HG02973 (cell line): ENCODE measurements at regions not wholly inside any gene's neighbourhood (a gene's known extent, or its start where the extent isn't known, plus 50 kb on each side); places are given as distances from the start of the nearest gene placed in this dataset.
"Not testable (repeated sequence)": the region's sequence is repeated elsewhere in the genome, so short reads cannot be mapped to it uniquely, and the experiment has no call there.

Experiments used
- ATAC-seq: cut with Tn5 transposase; IDR thresholded peaks from one replicate; pipeline ENCODE4 v1.9.1; 2021; ENCODE audit warnings: moderate library complexity; ENCODE audit not compliant: unreplicated experiment

DNA sequence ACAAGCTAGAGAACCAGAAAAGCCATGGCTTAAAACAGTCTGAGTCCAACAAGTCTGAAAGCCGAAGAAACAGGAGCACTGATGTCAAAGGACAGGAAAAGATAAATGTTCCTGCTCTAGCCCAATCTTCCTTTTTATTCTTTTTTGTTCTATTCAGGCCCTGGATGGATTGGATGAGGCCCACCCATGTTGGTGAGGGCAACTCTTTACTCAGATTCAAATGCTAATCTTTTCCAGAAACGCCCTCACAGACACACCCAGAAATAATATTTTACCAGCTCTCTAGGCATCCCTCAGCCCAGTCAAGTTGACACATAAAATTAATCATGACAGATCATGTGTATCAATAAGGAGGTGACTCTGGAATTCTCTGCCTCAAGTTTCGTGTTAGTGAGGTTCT is 1002.7 kb downstream of the STPG2 start:
- no peak for ATAC-seq

DNA sequence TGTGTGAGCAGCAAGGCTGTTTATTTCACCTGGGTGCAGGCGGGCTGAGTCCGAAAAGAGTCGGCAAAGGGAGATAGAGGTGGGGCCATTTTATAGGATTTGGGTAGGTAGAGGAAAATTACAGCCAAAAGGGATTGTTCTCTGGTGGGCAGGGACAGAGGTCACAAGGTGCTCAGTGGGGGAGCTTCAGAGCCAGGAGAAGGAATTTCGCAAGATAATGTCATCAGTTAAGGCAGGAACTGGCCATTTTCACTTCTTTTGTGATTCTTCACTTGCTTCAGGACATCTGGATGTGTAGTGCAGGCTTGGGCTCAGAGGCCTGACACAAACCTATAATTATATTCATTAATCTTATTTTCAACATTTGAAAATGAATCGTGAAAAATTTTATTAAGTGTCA is 1001.9 kb downstream of the STPG2 start:
- not testable (repeated sequence) for ATAC-seq

DNA sequence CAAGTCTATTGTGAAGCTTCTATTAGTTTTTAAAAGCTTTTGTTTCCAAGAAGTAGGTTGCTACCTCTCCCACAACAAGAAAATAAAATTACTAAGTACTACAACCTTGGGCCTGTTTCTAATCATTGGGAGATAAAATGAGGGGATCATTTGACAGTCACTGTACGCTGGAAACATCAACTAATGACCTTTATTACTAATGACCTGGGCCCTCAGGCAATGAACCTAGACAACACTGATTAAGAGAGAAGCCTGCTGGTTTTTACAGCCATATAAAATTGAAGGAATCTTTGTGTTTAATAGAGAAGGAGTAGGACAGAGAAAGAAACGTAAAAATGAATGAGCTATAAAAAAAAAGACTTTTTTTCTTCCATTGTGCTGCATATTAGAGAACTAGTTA is 1000.9 kb downstream of the STPG2 start:
- ATAC-seq: no peak

DNA sequence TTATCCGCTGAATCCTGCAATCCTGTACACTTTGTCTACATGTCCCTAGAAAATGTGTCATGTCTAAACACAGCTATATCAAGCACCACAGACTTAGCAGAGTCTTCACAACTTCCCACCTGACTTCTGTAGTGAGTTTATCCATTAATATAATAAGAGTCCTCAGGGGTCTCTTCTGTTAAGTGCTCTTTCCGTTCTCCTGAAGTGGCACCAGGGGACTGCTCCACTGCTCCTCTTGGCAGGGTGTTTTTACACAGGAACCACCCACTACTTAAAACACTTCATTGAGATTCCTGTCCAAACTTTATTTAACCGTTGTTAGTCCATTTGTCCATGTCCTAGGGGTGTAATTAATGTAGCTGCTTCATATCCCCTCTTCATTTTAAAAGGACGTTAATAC is 1000.4 kb downstream of the STPG2 start:
- ATAC-seq: no peak

DNA sequence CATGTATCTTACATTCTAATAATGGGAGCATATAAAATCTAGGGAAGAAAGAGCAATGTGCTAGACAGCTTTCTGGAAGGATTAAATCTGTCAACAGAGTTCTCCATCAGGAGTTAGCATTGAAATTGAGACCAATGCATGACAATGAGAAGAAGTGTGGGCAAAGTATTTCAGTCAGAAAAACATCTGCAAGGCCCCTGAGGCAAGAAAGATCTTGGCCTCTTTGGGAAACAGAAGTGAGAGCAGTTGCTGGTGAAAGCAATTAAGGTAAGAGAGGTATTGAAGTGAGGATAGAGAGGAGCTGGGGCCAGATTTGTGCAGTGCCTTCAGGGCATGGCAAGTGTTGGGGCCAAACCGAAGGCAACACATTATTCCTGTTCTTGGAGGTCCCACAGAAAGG is 999.1 kb downstream of the STPG2 start:
- no peak for ATAC-seq

DNA sequence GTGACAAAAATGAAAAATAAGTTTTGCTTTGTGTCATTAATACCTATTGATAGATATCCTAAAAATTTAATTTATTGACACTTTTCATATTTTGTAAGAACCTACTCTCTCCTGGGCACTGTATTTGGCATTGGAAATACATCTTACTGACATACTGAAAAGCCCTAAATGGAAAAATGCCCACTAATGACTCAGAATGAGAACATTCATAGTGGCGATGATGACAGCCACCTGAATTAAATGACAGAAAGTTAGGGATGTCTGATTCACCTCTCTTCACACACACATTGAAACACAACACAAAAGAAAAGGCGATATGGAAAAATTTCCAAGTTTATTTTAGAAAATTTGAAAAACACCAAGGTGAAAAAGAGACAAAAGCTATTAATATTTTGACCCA is 992.3 kb downstream of the STPG2 start:
- no peak for ATAC-seq

DNA sequence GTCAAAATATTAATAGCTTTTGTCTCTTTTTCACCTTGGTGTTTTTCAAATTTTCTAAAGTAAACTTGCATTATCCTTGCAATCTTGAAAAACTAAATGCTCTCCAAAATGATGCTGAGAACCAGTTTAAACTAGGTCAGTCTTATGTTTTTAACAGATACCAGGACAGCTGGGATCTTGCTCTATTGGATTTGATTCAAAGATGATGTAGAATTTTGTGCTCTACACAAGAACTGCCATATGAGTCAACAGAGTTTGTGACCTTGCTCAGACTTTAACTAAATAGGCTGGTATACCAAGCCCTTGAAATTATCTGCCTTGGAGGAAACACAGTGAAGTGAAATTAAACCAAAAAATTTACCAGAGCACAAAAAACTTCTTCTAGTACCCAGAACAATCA is 991.1 kb downstream of the STPG2 start:
- ATAC-seq: no peak

DNA sequence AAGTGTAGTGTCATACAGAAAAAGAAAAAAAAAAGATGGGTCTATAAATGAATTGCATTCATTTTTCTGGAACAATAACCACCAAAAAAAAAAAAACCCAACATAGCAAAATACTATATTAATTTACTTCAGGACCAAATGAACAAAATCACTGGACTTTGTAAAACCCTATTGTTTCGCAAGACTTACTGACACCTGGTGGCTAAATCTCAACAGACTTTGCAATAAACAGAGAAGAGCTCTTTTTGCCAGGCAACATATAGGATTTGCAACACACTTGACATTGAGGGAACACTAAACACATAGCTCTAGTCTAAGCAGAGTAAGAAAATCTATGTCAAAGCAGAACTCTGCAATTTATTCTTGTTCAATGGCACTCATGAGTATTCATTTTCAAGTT is 990.2 kb downstream of the STPG2 start:
- no peak for ATAC-seq

DNA sequence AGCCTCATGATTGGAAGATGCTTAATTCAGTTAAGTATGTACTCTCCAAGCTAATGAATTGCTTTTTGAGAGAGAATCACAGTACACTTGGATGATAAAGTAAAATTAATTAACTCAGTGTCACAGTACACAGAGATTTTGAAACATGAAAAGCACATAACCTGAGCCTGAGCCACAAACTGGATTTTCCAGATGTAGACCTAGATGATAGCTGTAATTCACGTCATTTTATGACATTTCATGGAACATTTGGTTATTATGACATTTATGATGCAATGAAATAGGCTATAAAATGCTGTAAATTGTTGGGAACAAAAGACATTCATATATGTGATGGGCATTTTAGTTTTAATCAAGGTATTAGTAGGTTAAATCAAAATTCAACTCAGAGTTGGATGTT is 983.7 kb downstream of the STPG2 start:
- ATAC-seq: no peak

DNA sequence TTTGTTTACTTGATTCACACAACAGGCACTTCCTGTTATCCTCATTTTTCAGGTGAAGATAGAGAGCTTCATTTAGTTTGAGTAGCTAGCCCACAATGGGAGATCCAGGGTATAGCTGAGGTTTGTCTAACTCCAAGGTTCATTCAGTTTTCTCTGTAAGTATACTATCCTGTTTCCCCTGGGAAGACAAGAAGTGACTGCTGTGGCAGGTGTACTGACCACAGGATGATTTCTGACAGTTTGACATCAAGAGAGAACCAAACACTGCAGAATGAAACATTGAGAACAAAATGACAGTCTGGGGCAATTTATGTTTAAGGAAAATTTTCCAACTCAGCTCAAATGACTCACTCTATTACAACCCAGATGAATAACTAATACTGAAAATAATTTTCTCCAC is 958.0 kb downstream of the STPG2 start:
- ATAC-seq: no peak

DNA sequence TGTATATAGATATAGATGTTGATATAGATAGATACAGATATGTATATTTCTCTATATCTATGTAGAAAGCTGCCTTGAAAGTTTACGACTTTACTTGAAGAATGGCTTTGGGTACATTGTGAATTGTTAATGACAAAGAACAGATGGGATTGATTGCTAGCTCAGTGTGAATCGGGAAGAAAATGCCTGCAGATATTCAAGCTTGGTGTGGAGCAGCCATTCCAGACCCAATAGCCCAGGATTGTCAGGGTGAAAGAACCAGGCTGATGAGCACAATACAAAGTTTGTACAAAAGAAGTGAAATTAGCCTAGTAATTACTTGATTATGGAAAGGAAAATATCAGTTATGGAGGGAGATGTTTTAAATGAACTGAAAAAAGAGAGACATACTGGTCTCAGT is 946.2 kb downstream of the STPG2 start:
- ATAC-seq: no peak

DNA sequence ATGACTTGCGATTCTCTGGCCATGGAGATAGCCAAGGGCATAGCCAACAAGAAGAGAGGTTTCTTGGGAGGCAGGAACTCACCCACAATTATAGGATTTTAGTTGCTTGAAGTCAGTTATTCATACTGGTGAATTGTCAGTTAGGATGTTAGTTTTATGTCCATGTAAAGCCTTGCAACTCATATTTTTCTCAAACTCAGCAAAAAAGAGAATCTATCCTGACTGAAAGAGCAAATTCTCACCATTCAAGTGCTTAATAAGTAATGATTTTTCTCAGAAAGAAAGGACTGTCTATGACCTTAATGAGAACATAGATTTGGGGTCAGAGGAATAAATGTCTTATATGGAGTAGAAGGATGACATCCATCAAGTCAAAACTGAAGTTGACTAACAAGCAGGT is 934.5 kb downstream of the STPG2 start:
- ATAC-seq: no peak

DNA sequence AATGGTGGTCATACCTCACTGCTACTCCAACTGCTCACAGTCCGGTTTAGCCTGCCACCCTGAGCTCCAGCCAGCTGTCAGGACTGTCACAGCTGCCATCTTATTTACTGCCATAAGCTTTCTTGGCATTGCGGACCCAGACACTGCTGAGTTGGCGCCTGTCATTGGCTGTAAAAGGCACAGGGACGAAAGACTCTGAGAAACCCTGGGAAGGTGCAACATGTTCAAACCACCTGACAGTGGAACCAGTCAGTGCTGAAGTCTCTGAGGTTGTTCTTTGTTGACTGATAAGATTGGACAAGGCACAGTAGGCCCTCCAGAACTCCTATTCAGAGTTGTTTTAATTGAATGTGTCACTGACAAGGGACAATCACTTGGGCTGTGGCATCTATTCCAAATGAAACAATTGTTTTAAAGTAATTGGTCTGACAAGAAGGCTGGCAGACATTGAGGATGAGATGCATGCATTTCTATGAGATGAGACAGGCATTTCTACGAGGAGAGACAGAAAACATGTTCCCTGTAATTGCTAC is 927.8 kb downstream of the STPG2 start:
- no peak for ATAC-seq

DNA sequence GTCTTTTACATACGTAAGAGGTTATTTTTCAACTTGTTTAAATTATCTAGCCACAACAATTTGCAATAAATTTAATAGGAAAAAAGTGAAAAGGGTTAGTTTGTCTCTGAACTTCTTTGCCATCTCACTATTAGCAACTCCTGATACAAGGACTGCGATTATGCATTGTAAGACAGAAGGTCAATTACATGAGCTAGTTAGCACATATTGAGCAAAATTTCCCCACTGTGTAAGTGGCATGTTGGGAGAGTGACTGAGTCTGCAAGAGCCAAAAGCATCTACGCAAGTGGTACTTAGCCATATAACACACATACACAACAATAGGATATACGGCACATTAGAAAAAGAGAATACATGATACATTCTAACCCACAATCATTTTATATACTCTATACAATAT is 927.2 kb downstream of the STPG2 start:
- ATAC-seq: no peak

DNA sequence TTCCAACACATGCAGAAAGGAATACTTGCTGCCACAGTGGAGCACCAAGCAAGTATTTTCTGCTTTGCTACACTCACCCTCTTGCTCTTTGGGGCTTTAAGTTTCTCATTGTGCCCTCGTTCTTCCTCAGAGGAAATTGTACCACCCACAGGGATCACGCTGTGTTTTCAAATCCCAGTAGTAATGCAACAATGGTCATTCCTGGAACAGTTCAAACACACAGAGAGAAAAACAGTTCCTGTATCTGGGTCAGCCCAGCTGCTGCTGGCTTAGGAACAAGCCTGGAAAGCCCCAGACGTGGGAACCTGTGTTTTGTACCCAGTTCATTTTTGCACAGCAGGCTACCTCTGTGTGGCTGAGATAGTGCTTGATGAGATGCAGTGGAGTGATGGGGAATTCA is 907.8 kb downstream of the STPG2 start:
- no peak for ATAC-seq

DNA sequence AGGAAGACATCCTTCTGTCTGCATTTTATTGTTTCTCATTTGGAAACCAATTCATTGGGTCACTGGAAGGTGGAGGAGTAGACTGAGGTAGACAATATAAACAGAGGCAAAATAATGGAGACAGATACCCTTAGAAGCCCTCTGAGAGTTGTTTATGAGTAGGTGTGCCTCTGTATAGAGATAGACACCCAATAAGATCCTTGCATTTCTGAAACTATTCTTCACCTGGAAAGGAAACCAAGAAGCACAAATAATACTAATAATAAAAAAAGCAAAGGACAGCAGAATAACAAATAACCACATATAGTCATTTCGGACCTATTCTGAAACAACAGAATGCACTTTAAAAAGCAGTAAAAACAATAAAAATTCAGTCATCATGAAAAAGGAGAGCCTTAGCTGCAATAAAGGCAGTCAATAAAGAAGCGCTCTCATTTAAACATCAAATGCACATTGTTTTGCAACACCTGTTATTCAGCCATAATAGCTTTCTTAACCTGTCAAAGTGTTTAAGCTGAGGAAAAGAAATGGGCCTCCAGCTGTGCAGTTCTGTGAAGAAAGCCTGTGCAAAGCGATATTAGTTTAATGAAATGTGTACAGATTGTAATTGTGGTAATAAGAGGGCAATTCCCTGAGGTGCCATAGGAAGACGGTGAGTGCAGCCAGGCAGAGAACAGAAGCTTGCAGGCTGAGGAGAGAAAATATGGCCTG is 904.2 kb downstream of the STPG2 start:
- ATAC-seq: no peak

DNA sequence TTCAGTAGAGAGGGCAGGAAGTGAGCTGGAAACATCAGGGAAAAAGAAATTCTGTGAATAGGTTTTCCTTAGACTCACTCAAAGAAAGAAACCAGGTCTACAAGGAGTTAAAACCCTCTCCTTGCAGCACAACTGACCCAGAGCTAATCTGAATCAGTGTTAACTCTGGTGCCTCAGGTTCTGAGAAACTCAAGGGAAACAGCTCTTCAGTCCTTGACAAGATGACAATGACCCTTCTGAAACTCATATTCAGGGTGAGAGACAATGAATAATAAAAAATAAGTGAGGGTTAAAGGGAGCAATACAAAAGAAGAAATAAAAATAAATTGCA is 903.6 kb downstream of the STPG2 start:
- no peak for ATAC-seq

DNA sequence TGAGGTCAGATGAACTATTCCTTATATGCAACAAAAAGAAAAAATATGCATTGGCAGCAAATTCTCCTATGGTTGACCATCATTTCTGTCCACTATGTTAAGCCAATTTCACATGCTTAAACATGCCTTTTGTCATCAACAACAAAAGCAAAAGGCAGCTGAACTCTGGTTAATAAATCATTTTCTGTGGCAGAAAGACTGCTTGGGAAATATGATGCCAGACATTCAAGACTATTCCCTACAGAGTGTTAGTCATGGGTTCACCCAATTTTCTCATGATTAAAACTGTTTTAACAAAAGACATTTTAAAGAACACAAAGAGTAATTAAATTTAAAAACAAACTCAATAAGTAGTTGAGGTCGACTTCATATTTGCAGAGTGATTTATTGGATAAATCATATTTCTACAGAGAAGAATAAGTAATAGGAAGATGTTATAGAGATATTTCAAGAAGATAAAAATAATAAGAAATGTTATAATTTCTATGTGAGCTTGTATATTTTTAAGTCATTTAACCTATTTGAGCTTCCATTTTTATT is 890.6 kb downstream of the STPG2 start:
- no peak for ATAC-seq

DNA sequence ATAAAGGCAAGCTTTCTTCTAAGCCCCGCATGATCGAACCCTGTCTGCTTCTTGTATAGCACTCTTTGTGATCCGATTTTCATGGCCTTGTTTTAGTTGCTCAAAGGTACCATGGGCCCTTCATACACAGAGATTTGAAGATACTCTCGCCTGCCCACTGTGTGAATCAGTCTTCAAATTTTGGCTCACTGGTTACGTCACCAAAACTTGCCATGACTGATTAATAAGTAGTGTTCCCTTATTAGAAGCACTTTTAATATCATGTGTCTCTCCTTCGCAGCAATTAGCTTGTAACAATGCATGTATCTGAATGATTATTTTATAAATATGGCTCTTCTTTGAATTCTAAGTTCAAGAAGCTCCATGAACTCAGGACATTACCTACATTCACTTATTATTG is 880.5 kb downstream of the STPG2 start:
- ATAC-seq: no peak

DNA sequence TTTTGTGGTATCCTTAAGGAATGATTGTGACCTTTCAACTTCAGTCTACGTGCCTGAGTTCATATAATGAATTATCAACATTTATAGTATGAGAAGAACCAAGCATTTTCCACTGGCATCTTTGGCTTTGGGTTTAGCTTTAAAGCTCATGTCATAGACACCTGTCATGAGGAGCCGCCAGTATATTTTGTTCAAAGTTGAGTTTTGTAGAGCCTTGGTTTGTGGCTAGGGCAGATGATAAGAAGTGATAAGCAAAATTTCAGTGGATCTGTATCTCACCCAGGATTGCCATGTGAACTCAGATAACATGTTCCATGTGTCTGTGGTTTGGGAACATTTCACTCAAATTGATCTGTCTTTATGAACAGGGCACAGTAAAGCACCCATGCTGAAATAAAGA is 873.2 kb downstream of the STPG2 start:
- ATAC-seq: no peak

DNA sequence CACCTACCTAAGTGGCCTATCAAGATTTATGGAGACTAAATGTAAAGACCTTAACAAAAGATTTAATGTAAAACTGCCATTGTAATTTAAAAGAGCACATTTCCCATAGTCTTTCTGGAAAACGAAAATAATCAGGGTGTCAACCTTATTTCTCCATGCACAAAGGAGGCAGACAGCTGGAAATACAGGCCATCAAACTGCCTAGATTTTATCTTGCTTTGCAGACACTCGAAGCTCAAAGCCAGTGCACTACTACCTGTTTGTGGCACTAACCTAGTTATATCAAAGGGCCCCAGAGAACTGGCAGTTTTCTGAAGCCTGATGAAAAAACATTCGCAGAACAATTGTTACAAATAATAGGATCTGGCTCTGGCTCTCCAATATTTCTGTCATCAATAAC is 863.9 kb downstream of the STPG2 start:
- no peak for ATAC-seq

DNA sequence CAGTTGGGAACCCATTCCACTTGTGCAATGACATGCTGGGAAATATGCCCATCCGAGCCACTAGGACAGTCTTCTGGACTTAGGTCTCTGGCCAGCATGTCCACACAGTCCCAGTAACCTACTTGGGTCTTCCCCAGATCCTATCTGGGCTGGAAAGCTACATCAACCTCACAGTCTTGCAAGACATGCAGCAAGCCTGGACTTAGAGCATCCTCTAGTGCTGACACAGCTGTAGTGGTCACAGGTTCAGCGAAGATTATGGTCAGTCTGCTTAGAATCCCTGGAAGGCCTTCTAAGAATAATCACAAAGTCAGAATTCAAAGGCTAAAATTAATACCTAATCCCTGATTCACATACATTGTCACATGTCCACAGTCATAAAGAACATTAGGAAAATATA is 842.7 kb downstream of the STPG2 start:
- no peak for ATAC-seq

DNA sequence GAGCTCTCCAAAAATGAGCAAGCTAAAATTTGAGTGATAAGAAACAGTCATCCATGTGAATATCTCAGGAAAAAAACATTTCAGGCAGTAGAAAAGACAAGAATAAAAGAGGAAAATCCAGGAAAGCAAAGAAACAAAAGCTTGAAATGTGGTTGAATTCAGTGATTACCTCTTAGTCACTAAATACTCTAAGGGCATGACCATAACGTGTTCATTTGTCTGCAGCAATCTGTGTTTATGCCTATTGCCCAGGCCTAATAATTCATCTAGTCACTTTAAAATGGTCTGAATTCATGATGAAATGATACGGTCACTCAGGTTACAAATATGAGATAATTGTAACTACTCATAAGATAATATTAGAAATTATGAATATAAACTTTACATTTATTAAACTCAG is 837.9 kb downstream of the STPG2 start:
- no peak for ATAC-seq
